Spleen (tissue), 7 donors: ENCODE measurements at regions not wholly inside any gene's neighbourhood (a gene's known extent, or its start where the extent isn't known, plus 50 kb on each side); places are given as distances from the start of the nearest gene placed in this dataset.

ENCODE experiments used
- CTCF ChIP-seq, 11 experiments: fragments of 200-600 bp in 7 of 11; fragments of 450-650 bp in 4 of 11; sonication (generic) in 4 of 11; IDR thresholded peaks in 8 of 11; conservative IDR thresholded peaks in 3 of 11; 1 replicate in 7 of 11; 2 replicates in 4 of 11; pipeline versions ENCODE4 v1.4.0 to v1.8.0; 2016 to 2021; ENCODE audit warnings: antibody characterized with exemption in 11 of 11, inconsistent platforms in 4 of 11, mild to moderate bottlenecking in 1 of 11
- POLR2A ChIP-seq, 3 donors: fragments of 450-650 bp; IDR thresholded peaks; one replicate each; pipeline ENCODE4 v1.5.1; 2017; ENCODE audit warnings: antibody characterized with exemption in 3 of 3, mild to moderate bottlenecking in 1 of 3
- POLR2AphosphoS5 ChIP-seq, 3 donors: sonication (generic); formaldehyde crosslinking; IDR thresholded peaks; one replicate each; pipeline ENCODE4 v1.5.1; 2017; ENCODE audit warnings: antibody characterized with exemption in 3 of 3
- donor health status: DM: no; HTN: no; CAD: no; lungs with moderate emphysema.
- donor health status: DM: no; HTN: no; CAD: no.
- donor health status: DM: no; HTN: no; CAD: no.

GRCh38 chr12:47306130-47306529 is 226.4 kb upstream of the AMIGO2 start:
- TF ChIP-seq CTCF (IDR thresholded peaks at IDR 0.05 in 8 of 11, conservative IDR thresholded peaks at IDR 0.05 in 3 of 11) (no peak), POLR2A (IDR thresholded peaks at IDR 0.05) (no peak), POLR2AphosphoS5 (IDR thresholded peaks at IDR 0.05) (no peak)
